ENCODE measurements at regions not wholly inside any gene's neighbourhood (a gene's known extent, or its start where the extent isn't known, plus 50 kb on each side); places are given as distances from the start of the nearest gene placed in this dataset.
"Not testable (repeated sequence)": the region's sequence is repeated elsewhere in the genome, so short reads cannot be mapped to it uniquely, and the experiment has no call there.

- no peak for DNase-seq
These were observed 317.6 kb downstream of the BCOR start for GRCh38 chrX:39779952-39780783.

- no peak for DNase-seq
These were observed 315.5 kb downstream of the BCOR start for GRCh38 chrX:39782276-39782675.

- no peak for DNase-seq
These were observed 309.8 kb downstream of the BCOR start for GRCh38 chrX:39787999-39788398.

GRCh38 chrX:39788521-39788920, 309.2 kb downstream of the BCOR start:
- DNase-seq: no peak

- DNase-seq: no peak
These were observed 306.1 kb downstream of the BCOR start for GRCh38 chrX:39791691-39792090.

- no peak for DNase-seq
These were observed 302.2 kb downstream of the BCOR start for GRCh38 chrX:39795605-39796004.

GRCh38 chrX:39796856-39797255, 300.9 kb downstream of the BCOR start:
- no peak for DNase-seq

GRCh38 chrX:39798488-39798887, 299.3 kb downstream of the BCOR start:
- not testable (repeated sequence) for DNase-seq

- no peak for DNase-seq
These were observed 295.4 kb downstream of the BCOR start for GRCh38 chrX:39802354-39802753.

- no peak for DNase-seq
These were observed 294.9 kb downstream of the BCOR start for GRCh38 chrX:39802908-39803307.

GRCh38 chrX:39805022-39805421, 292.7 kb downstream of the BCOR start:
- no peak for DNase-seq

- DNase-seq: no peak
These were observed 291.9 kb downstream of the BCOR start for GRCh38 chrX:39805825-39806224.

- DNase-seq: no peak
These were observed 289.3 kb downstream of the BCOR start for GRCh38 chrX:39808471-39808917.

GRCh38 chrX:39809331-39809730, 288.4 kb downstream of the BCOR start:
- DNase-seq: no peak

- no peak for DNase-seq
These were observed 286.9 kb downstream of the BCOR start for GRCh38 chrX:39810901-39811300.

GRCh38 chrX:39811376-39811775, 286.4 kb downstream of the BCOR start:
- DNase-seq: no peak

GRCh38 chrX:39813631-39814277, 284.0 kb downstream of the BCOR start:
- no peak for DNase-seq

- no peak for DNase-seq
These were observed 283.4 kb downstream of the BCOR start for GRCh38 chrX:39814391-39814790.

GRCh38 chrX:39815631-39816030, 282.1 kb downstream of the BCOR start:
- DNase-seq: no peak

- no peak for DNase-seq
These were observed 280.7 kb downstream of the BCOR start for GRCh38 chrX:39816871-39817731.

- DNase-seq: no peak
These were observed 279.8 kb downstream of the BCOR start for GRCh38 chrX:39817754-39818470.

- no peak for DNase-seq
These were observed 279.0 kb downstream of the BCOR start for GRCh38 chrX:39818750-39819149.

Data from NCI-H187 treated with DMSO at 0.1 percent for 48 hours (cell line).